ENCODE measurements at regions not wholly inside any gene's neighbourhood (a gene's known extent, or its start where the extent isn't known, plus 50 kb on each side); places are given as distances from the start of the nearest gene placed in this dataset.

- TF ChIP-seq, protein P1, sequence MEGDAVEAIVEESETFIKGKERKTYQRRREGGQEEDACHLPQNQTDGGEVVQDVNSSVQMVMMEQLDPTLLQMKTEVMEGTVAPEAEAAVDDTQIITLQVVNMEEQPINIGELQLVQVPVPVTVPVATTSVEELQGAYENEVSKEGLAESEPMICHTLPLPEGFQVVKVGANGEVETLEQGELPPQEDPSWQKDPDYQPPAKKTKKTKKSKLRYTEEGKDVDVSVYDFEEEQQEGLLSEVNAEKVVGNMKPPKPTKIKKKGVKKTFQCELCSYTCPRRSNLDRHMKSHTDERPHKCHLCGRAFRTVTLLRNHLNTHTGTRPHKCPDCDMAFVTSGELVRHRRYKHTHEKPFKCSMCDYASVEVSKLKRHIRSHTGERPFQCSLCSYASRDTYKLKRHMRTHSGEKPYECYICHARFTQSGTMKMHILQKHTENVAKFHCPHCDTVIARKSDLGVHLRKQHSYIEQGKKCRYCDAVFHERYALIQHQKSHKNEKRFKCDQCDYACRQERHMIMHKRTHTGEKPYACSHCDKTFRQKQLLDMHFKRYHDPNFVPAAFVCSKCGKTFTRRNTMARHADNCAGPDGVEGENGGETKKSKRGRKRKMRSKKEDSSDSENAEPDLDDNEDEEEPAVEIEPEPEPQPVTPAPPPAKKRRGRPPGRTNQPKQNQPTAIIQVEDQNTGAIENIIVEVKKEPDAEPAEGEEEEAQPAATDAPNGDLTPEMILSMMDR (IDR thresholded peaks at IDR 0.05): no peak
- no peak for TF ChIP-seq POLR2AphosphoS5 (IDR thresholded peaks at IDR 0.05)
Measured at GRCh38 chr9:90007516-90008440, 403.0 kb downstream of the GADD45G start.

Measured in breast epithelium (tissue), 3 donors.